GM21367 (cell line): ENCODE measurements at regions not wholly inside any gene's neighbourhood (a gene's known extent, or its start where the extent isn't known, plus 50 kb on each side); places are given as distances from the start of the nearest gene placed in this dataset.

ENCODE experiments used
- ATAC-seq: cut with Tn5 transposase; IDR thresholded peaks from one replicate; pipeline ENCODE4 v1.9.1; 2021; ENCODE audit not compliant: unreplicated experiment

DNA sequence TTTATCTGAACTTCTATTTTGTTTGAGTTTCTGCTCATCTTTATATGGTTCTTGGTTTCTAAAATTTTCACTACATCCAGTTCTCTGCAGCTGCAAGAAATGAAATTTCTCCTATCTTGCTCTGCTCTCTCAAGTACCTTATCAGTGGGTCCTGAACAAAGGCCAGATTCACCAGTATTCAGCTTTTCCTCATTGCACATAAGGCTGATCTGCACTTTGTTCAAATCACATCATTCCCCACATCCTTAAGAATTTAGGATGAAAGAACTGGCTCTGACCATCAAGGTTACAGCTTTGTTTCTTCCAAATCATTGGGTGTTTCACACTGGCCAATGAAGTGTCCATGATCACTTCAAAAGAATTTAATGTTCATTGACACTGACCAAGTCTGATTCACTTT is 211.4 kb downstream of the GRIN2B start:
- ATAC-seq: no peak

DNA sequence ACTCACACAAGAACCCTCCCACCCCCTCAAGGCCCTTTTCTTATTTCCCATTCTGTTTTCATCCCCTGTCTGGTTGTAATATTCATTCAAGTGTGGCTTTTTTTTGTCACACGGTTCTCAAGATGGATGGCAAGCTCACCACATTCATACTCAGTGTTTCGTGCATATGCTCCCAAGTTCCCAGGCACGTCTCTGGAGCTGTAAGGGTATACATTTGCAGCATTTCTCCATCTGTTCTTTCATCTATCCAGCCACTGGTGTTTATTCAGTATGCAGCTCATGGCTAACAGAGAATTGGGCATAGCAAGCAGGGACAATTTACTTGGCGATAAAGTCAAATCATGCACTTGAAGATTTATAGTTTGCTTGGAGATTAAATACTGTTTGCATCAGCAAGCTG is 212.1 kb downstream of the GRIN2B start:
- no peak for ATAC-seq

DNA sequence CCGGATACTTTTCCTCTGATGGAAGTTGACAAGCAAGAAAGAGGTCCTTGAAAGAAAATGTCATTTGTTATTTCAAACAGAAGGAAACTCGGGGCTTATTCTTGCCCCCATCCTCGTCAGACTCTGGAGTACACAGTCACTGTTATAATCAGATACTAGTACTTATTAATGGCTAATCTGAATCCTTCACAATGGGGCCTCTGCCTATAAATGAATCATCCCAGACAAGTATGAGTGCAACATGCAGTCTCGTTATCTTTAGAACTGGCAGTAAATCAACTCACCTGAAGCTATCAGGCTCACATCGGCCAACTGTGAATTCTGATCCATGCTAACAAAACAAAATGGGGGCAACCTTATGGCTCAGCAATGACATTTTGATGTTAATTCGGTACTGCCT is 216.7 kb downstream of the GRIN2B start:
- ATAC-seq: no peak

GRCh38 chr12:13749389-13749788 is 232.0 kb downstream of the GRIN2B start:
- ATAC-seq: no peak

- ATAC-seq: no peak
These were observed 236.1 kb downstream of the GRIN2B start for GRCh38 chr12:13745111-13745860.

GRCh38 chr12:13744561-13744960 is 236.8 kb downstream of the GRIN2B start:
- no peak for ATAC-seq

DNA sequence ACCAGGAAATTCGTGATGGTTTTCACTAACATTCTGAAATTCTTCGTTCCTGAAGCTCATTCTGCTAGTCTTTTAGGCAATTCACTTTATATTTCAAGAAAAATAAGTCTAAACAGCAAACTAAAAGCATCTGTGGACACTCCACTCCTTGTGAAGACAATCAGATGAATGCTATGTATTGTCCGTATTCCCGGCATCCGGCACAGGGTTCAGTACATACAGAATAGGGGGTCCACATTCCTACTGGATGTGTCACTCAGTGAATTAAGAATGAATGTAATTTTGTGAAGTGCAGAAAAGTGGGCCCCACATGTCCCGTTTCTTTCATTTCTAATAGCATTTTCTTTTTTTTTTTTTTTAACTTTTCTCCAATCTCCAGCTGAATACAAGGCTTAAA is 241.3 kb downstream of the GRIN2B start:
- ATAC-seq: no peak

GRCh38 chr12:13735734-13736133 is 245.7 kb downstream of the GRIN2B start:
- no peak for ATAC-seq

- ATAC-seq: no peak
These were observed 246.7 kb downstream of the GRIN2B start for GRCh38 chr12:13734584-13735152.

DNA sequence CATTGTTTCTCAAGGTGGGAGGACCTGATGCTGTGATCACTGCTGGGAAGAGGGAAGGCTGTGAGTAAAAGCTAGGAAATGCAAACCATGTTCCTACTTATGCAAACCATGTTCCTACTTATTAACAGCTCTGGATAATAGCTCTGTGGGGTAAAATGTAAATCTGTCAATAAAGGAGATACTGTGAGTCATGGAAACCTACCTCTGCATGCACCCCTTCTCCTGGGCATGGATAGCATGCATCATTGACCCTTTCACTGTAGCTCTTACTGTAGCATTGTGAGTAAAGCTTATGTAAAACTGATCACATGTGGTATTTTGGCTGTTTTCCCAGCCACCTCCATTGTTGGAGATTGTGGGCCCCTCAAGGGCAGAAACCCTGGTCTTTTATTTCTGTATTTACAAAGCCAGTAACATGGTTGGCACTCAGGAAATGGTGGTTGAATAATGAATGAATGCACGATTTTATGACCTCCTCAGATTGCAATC is 253.7 kb downstream of the GRIN2B start:
- ATAC-seq: no peak

GRCh38 chr12:13725049-13725448 is 256.4 kb downstream of the GRIN2B start:
- no peak for ATAC-seq

DNA sequence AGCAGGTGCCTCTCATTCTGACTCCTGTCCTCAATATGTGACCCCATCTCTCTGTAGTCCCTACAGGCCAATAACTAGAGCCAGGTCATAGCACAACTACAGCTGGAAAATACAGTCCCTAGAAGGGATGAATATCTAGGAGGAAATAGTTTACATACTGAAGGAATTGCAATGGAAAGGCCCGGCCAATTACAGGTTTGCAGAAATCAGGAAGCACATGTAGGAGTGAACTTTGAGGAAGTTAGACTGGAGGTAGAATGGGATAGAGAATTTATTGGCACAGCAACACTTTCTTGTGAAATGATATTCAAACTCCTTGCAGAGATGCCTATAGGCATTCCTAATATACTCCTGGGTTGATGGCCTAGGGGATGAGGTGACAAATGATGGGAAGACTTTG is 257.3 kb downstream of the GRIN2B start:
- ATAC-seq: no peak

DNA sequence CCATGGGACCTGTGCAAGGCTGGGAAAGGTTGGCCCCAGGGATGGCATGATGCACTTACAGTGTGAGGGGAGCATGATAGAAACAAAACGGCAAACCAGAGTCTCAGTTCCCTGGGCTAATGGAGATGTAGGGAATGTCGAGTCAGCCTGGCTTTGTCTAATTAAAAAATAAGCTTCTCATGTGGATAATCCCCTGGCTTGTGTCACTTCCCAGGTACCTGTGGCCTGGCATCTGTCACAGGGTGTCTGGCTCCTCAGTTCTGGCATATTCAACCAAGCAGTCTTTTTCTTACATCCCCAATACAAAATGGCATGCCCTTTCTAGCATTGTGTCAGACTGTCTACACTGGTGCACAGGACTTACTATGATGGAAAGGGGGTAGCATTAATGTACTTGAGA is 261.4 kb downstream of the GRIN2B start:
- no peak for ATAC-seq

- no peak for ATAC-seq
These were observed 263.1 kb downstream of the GRIN2B start for GRCh38 chr12:13718271-13718670.

DNA sequence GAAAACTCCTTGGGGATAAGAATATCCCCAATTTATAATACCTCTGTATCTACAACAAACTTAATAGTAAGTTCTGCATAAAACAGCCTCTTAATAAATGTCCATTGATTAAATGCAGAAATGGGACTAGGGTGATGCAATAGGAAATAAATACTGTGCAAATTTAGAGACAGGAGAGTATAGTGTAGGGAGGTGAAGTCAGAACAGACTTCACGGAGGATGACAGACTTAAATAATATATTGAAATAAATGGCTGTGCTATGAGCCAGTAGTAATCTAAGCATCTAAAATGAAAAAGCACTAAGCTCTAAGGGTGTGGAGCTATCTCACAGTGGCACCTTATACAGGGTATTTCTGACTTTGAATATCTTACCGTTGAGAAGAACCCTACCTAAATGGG is 265.3 kb downstream of the GRIN2B start:
- ATAC-seq: no peak

- no peak for ATAC-seq
These were observed 267.6 kb downstream of the GRIN2B start for GRCh38 chr12:13713556-13714410.

DNA sequence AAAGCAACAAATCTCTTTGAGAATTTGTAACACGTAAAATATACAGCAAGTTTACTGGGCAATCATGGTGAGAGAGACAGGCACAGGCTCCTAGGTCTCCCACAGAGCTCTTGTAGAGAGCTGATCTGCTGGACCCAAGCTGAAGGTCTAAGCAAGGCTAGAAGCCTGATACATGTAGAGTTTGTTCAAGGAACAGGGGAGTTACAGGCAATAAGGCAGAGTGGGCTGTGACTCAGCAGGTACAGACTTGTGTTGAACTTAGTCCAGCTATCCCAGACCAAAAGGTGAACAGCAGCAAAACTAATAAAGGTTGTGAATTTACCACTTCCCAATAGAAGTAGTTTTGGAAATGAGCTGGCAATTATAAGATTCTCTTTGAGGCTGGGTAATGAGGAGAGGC is 273.6 kb downstream of the GRIN2B start:
- no peak for ATAC-seq

DNA sequence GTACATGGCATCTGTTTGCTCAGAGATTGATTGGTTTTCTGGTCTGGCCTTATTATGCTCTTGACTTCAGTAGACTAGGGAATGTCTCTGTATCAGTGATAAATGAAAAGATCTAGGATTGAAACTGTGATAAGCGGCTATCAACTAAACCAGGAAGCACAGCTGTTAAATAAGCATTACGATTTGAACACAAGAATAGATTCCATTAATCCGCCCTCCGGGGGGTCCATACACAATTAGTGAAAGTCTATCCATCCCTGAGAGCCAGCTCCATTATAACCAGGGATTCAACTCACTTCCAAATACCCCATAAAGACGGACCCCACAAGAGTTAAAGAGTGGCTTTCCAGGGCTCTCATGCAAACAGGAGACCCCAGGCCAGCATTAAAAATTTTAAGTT is 279.0 kb downstream of the GRIN2B start:
- ATAC-seq: no peak

DNA sequence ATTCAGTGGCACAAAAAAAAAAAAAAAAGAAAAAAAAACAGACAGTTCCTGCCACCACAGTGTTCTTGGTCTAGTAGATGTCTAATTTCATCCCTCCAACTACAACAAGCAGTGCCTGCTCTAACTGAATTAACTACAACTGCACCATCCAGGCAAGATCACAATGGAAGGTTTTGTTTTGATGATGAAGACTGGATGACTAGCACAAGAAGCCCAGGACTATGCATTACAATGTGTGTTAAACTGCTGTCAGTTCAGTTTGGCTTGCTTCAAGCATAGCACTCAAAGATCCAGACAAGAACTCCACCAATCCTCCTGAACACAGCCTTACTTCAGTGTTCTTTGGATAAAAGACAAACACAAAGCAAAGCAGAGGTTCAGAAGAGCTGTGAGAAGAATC is 279.9 kb downstream of the GRIN2B start:
- ATAC-seq: no peak

DNA sequence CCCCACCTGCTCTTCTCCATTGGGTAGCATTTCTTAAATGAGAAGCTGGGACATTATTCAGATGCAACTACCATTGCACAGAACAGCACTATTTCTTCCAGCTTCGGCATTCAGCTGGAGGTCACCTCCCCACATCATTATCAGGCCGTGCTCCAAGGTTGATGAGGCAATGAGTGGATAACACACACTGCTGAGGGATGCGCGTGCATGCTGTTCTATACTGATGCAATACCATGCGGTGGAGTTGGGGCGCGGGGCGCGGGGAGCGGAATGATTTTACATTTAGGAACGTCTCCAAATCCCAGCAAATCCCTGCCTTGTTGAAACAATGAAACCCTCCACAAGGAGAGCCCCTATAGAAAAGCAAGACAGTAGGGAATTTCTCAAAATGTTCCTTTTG is 283.4 kb downstream of the GRIN2B start:
- no peak for ATAC-seq

GRCh38 chr12:13695781-13696180 is 285.6 kb downstream of the GRIN2B start:
- ATAC-seq: no peak

- ATAC-seq: no peak
These were observed 289.1 kb downstream of the GRIN2B start for GRCh38 chr12:13692332-13692731.
